ENCODE measurements at regions not wholly inside any gene's neighbourhood (a gene's known extent, or its start where the extent isn't known, plus 50 kb on each side); places are given as distances from the start of the nearest gene placed in this dataset.

- TF ChIP-seq, protein P1, sequence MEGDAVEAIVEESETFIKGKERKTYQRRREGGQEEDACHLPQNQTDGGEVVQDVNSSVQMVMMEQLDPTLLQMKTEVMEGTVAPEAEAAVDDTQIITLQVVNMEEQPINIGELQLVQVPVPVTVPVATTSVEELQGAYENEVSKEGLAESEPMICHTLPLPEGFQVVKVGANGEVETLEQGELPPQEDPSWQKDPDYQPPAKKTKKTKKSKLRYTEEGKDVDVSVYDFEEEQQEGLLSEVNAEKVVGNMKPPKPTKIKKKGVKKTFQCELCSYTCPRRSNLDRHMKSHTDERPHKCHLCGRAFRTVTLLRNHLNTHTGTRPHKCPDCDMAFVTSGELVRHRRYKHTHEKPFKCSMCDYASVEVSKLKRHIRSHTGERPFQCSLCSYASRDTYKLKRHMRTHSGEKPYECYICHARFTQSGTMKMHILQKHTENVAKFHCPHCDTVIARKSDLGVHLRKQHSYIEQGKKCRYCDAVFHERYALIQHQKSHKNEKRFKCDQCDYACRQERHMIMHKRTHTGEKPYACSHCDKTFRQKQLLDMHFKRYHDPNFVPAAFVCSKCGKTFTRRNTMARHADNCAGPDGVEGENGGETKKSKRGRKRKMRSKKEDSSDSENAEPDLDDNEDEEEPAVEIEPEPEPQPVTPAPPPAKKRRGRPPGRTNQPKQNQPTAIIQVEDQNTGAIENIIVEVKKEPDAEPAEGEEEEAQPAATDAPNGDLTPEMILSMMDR (IDR thresholded peaks at IDR 0.05; ENCODE audit: insufficient read depth, missing control alignments): no peak
- FAIRE-seq: no peak
- DNase-seq (ENCODE audit: insufficient read length, low spot score): no peak
These were observed 394.0 kb downstream of the KCNRG start for GRCh38 chr13:50409220-50409619.

DNA sequence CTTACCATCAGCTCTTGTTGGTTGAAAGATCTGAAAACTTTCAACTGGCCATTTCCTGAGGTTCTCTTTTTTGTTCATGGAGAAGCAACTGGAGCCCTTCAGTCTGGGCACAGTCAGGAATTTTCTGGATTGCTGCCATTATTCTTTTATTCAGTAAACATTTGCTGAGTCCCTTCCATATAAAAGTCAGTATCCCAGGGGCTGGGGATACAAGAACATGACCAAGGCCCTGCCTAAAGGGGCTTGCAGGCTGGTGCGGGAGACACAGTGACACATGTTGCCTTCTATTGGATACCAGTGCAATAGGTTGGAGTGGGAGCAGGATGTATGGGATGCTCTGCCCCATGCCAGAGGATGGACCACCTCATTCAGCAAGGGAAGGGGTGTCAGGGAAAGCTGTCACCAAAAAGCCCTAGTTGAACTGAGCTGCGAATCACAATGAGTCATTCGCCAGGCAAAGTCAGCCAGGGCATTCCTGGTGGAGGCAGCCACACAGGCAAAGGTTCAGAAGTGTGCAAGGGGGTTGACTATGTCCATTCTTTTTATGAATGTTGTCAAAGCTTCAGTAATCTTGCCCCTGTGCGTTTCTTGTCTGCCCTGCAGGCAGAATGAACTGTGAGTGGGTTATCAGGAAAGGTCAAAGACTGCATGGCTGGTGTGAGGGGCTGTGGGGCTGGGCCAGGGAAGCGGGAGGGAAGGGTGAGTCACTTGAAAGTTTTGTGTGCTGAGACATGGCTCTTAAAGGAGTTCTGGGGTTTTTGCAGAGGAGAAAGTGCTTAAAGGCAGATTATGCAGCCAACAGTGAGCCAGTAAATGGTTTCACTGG, 395.9 kb downstream of the KCNRG start:
- TF ChIP-seq, protein P1 (IDR thresholded peaks at IDR 0.05; ENCODE audit: insufficient read depth, missing control alignments): no peak
- DNase-seq (ENCODE audit: insufficient read length, low spot score): no peak
- no peak for FAIRE-seq

DNA sequence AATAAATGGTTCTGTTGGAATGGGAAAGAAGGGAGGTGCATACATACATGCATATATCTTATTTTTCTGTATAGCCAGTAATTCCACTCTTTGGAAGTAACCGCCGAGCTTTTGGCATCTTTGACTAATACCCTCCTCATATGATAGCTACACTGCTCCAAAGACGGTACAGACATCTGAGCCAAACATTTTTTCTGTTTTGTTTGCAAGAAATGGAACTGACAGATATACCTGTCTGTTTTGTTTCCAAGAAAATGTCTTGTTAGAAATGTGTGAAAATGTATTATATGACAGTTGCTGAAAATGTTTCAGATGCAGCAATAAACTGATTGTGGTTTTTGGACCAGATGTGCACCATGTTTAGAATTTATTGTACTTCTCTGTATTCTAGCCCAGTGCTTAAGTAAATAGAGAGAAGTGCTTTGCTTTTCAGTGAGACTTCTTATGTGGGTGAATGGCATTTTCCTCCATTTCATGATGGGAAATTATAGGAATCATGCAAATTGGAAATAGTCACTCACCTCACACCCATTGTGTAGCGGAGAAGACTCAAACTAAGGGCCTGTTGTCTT, 396.9 kb downstream of the KCNRG start:
- FAIRE-seq: no peak
- TF ChIP-seq, protein P1 (IDR thresholded peaks at IDR 0.05; ENCODE audit: insufficient read depth, missing control alignments): no peak
- no peak for DNase-seq (ENCODE audit: insufficient read length, low spot score)

DNA sequence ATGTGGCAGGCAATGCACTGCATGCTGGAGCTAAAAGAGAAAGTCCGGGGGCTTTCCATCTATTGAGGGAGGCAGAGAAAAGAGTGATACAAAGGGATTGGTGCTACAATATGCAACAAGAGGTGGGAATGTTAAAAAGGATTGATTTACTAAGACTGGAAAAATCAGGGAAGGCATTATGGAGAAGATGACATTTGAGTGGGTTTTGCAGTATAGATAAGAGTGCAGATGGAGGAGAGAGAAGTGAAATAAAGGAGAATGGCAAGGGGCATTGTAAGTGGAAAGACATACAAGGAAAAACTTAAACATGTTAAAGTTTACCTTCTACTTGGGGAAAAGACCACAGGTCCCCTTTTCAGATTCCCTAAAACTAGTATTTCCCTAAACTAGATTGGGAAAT, 399.4 kb downstream of the KCNRG start:
- TF ChIP-seq, protein P1 (IDR thresholded peaks at IDR 0.05; ENCODE audit: insufficient read depth, missing control alignments): no peak
- FAIRE-seq: no peak

GRCh38 chr13:50415428-50415827, 400.2 kb downstream of the KCNRG start:
- FAIRE-seq: no peak
- TF ChIP-seq, protein P1 (IDR thresholded peaks at IDR 0.05; ENCODE audit: insufficient read depth, missing control alignments): no peak
- DNase-seq (ENCODE audit: insufficient read length, low spot score): no peak

More for the DNA sequence above, 399.4 kb downstream of the KCNRG start:
- DNase-seq (ENCODE audit: insufficient read length, low spot score): no peak

- TF ChIP-seq, protein P1 (IDR thresholded peaks at IDR 0.05; ENCODE audit: insufficient read depth, missing control alignments): no peak
- no peak for DNase-seq (ENCODE audit: insufficient read length, low spot score)
- FAIRE-seq: no peak
These were observed 402.4 kb downstream of the KCNRG start for GRCh38 chr13:50417597-50417996.

- TF ChIP-seq, protein P1 (IDR thresholded peaks at IDR 0.05; ENCODE audit: insufficient read depth, missing control alignments): no peak
- DNase-seq (ENCODE audit: insufficient read length, low spot score) (no peak), FAIRE-seq (no peak)
These were observed 404.2 kb downstream of the KCNRG start for GRCh38 chr13:50419331-50419865.

Measured in D721Med (cell line).